Mesendoderm (in vitro differentiated cells): ENCODE measurements at regions not wholly inside any gene's neighbourhood (a gene's known extent, or its start where the extent isn't known, plus 50 kb on each side); places are given as distances from the start of the nearest gene placed in this dataset.

Experiments used
- DNase-seq: peaks from one replicate; pipeline ENCODE4 v3.0.0; 2013
- H2AK5ac ChIP-seq: 2 replicates; pipeline ENCODE4 v1.6.1; 2013; ENCODE audit warnings: low read length, inconsistent platforms
- H2BK120ac ChIP-seq: 2 replicates; pipeline ENCODE4 v1.6.1; 2013; ENCODE audit warnings: low read depth, mild to moderate bottlenecking, low read length, moderate library complexity, mixed read lengths
- H2BK15ac ChIP-seq: replicated peaks from 2 replicates; pipeline ENCODE4 v1.6.1; 2013; ENCODE audit warnings: low read depth, mild to moderate bottlenecking, moderate library complexity
- H2BK5ac ChIP-seq: 2 replicates; pipeline ENCODE4 v1.6.1; 2013; ENCODE audit warnings: low read length, inconsistent platforms
- H3K18ac ChIP-seq: 2 replicates; pipeline ENCODE4 v1.6.1; 2013; ENCODE audit warnings: mild to moderate bottlenecking, low read length, mixed read lengths
- H3K23ac ChIP-seq: one replicate; pipeline ENCODE4 v1.6.1; 2013; ENCODE audit warnings: low read length
- H3K27ac ChIP-seq: 2 replicates; pipeline ENCODE4 v1.5.1; 2013; ENCODE audit warnings: low read depth, mild to moderate bottlenecking, inconsistent platforms, low read length, moderate library complexity
- H3K27me3 ChIP-seq: 2 replicates; pipeline ENCODE4 v1.6.1; 2013; ENCODE audit warnings: low read length, control low read depth, mild to moderate bottlenecking, inconsistent platforms; ENCODE audit not compliant: insufficient read depth, poor library complexity
- H3K36me3 ChIP-seq: 2 replicates; pipeline ENCODE4 v1.6.1; 2013; ENCODE audit warnings: low read length, inconsistent platforms; ENCODE audit not compliant: control insufficient read depth, insufficient read depth
- H3K4ac ChIP-seq: one replicate; pipeline ENCODE4 v1.6.1; 2013; ENCODE audit warnings: low read depth, mild to moderate bottlenecking, low read length, moderate library complexity
- H3K4me1 ChIP-seq: 2 replicates; pipeline ENCODE4 v1.6.1; 2013; ENCODE audit warnings: low read depth, low read length, inconsistent platforms; ENCODE audit not compliant: control insufficient read depth
- H3K4me2 ChIP-seq: 2 replicates; pipeline ENCODE4 v1.6.1; 2013; ENCODE audit warnings: low read length
- H3K4me3 ChIP-seq: 2 replicates; pipeline ENCODE4 v1.5.1; 2013; ENCODE audit warnings: mild to moderate bottlenecking, low read length
- H3K56ac ChIP-seq: one replicate; pipeline ENCODE4 v1.6.1; 2013; ENCODE audit warnings: low read length
- H3K79me1 ChIP-seq: 2 replicates; pipeline ENCODE4 v1.6.1; 2013; ENCODE audit warnings: low read length, inconsistent platforms
- H3K79me2 ChIP-seq: 2 replicates; pipeline ENCODE4 v1.6.1; 2013; ENCODE audit warnings: mild to moderate bottlenecking, low read length; ENCODE audit not compliant: control insufficient read depth, insufficient read depth
- H3K9ac ChIP-seq: 2 replicates; pipeline ENCODE4 v1.6.1; 2013; ENCODE audit warnings: low read length, inconsistent platforms
- H4K5ac ChIP-seq: one replicate; pipeline ENCODE4 v1.6.1; 2013; ENCODE audit warnings: low read length
- H4K8ac ChIP-seq: one replicate; pipeline ENCODE4 v1.6.1; 2013; ENCODE audit warnings: low read depth, mild to moderate bottlenecking, control low read depth, low read length, moderate library complexity
- WGBS: extraction: QIAGEN DNeasy Blood & Tissue Kit; methylation state at CpG from one replicate; pipeline ENCODE4 v1.1.7; 2013; ENCODE audit warnings: low lambda C conversion rate, missing lambda C conversion rate; ENCODE audit not compliant: insufficient coverage; ENCODE audit errors: extremely low coverage; 5-methylcytosine and 5-hydroxymethylcytosine counted together

GRCh38 chr5:168039039-168039438 lies 252.4 kb upstream of the WWC1 start:
- H2AK5ac ChIP-seq: no peak overlapping the region
- WGBS: no CpG with 5 or more reads among the region's 13 CpGs
- H3K4me2 ChIP-seq: no peak overlapping the region
- H3K79me1 ChIP-seq: no peaks in the 10 kb centered on the region
- H3K18ac ChIP-seq: no peak overlapping the region
- no peak overlapping the region for H3K4me3 ChIP-seq
- H3K27ac ChIP-seq: no peak overlapping the region
- no peaks in the 10 kb centered on the region for H3K36me3 ChIP-seq
- H3K79me2 ChIP-seq: no peaks in the 10 kb centered on the region
- H2BK15ac ChIP-seq: no peak overlapping the region
- no peak overlapping the region for H3K4ac ChIP-seq
- no peak overlapping the region for H4K5ac ChIP-seq
- no peak overlapping the region for H3K23ac ChIP-seq
- no peak overlapping the region for H3K9ac ChIP-seq
- no peak overlapping the region for H4K8ac ChIP-seq
- no peak for DNase-seq
- H3K27me3 ChIP-seq: no peaks in the 10 kb centered on the region
- H3K4me1 ChIP-seq: no peaks in the 10 kb centered on the region
- H2BK120ac ChIP-seq: no peak overlapping the region
- no peak overlapping the region for H2BK5ac ChIP-seq
- H3K56ac ChIP-seq: no peak overlapping the region

- Histone ChIP-seq H2AK5ac (no peak overlapping the region), H4K5ac (no peak overlapping the region), H3K9ac (no peak overlapping the region), H3K27me3 (no peaks in the 10 kb centered on the region), H2BK5ac (no peak overlapping the region), H3K4me1 (no peaks in the 10 kb centered on the region), H3K79me1 (no peaks in the 10 kb centered on the region), H3K18ac (no peak overlapping the region), H3K4me3 (no peak overlapping the region), H3K36me3 (no peaks in the 10 kb centered on the region), H3K23ac (no peak overlapping the region), H2BK15ac (no peak overlapping the region), H2BK120ac (no peak overlapping the region), H3K56ac (no peak overlapping the region), H3K79me2 (no peaks in the 10 kb centered on the region), H3K27ac (no peak overlapping the region), H3K4ac (no peak overlapping the region), H4K8ac (no peak overlapping the region), H3K4me2 (no peak overlapping the region)
- no CpG with 5 or more reads among the region's 13 CpGs for WGBS
- no peak for DNase-seq
Observed at GRCh38 chr5:168039566-168040248, 251.7 kb upstream of the WWC1 start.

- no peak overlapping the region for H2BK15ac ChIP-seq
- no peak overlapping the region for H4K8ac ChIP-seq
- no peaks in the 10 kb centered on the region for H3K79me2 ChIP-seq
- H4K5ac ChIP-seq: no peak overlapping the region
- no peak overlapping the region for H3K4me2 ChIP-seq
- no peaks in the 10 kb centered on the region for H3K79me1 ChIP-seq
- H2BK120ac ChIP-seq: no peak overlapping the region
- no peak overlapping the region for H3K18ac ChIP-seq
- H3K4me3 ChIP-seq: no peak overlapping the region
- no CpG with 5 or more reads among the region's 2 CpGs for WGBS
- H3K36me3 ChIP-seq: no peaks in the 10 kb centered on the region
- no peak overlapping the region for H3K56ac ChIP-seq
- H3K4me1 ChIP-seq: no peaks in the 10 kb centered on the region
- no peak overlapping the region for H2AK5ac ChIP-seq
- H2BK5ac ChIP-seq: no peak overlapping the region
- H3K23ac ChIP-seq: no peak overlapping the region
- no peak overlapping the region for H3K4ac ChIP-seq
- DNase-seq: no peak
- H3K27me3 ChIP-seq: no peaks in the 10 kb centered on the region
- H3K9ac ChIP-seq: no peak overlapping the region
- H3K27ac ChIP-seq: no peak overlapping the region
Observed at GRCh38 chr5:168041583-168041982, 249.9 kb upstream of the WWC1 start.

- Histone ChIP-seq H3K4me3 (no peak overlapping the region), H3K79me1 (no peaks in the 10 kb centered on the region), H2BK15ac (no peak overlapping the region), H3K4me2 (no peak overlapping the region), H4K5ac (no peak overlapping the region), H3K18ac (no peak overlapping the region), H2BK5ac (no peak overlapping the region), H3K23ac (no peak overlapping the region), H3K79me2 (no peaks in the 10 kb centered on the region), H2BK120ac (no peak overlapping the region), H3K56ac (no peak overlapping the region), H3K36me3 (no peaks in the 10 kb centered on the region), H3K27ac (no peak overlapping the region), H3K27me3 (no peaks in the 10 kb centered on the region), H3K4ac (no peak overlapping the region), H2AK5ac (no peak overlapping the region), H3K9ac (no peak overlapping the region), H4K8ac (no peak overlapping the region), H3K4me1 (peaks cover 3% of the 10 kb centered on the region)
- no CpG with 5 or more reads among the region's 12 CpGs for WGBS
- no peak for DNase-seq
Observed at GRCh38 chr5:168042284-168043068, 249.0 kb upstream of the WWC1 start.

GRCh38 chr5:168046163-168046562 lies 245.3 kb upstream of the WWC1 start:
- no peak overlapping the region for H4K5ac ChIP-seq
- no peaks in the 10 kb centered on the region for H3K79me1 ChIP-seq
- H3K79me2 ChIP-seq: no peaks in the 10 kb centered on the region
- no peak overlapping the region for H3K4ac ChIP-seq
- no peak overlapping the region for H3K9ac ChIP-seq
- H3K4me1 ChIP-seq: peaks cover 10% of the 10 kb centered on the region
- no peak overlapping the region for H3K23ac ChIP-seq
- H2BK120ac ChIP-seq: no peak overlapping the region
- H3K36me3 ChIP-seq: no peaks in the 10 kb centered on the region
- no peak overlapping the region for H2AK5ac ChIP-seq
- no peak overlapping the region for H3K4me3 ChIP-seq
- no CpG with 5 or more reads among the region's 4 CpGs for WGBS
- H3K4me2 ChIP-seq: no peak overlapping the region
- no peak overlapping the region for H2BK15ac ChIP-seq
- H3K27me3 ChIP-seq: no peaks in the 10 kb centered on the region
- H3K18ac ChIP-seq: no peak overlapping the region
- H3K27ac ChIP-seq: no peak overlapping the region
- H3K56ac ChIP-seq: no peak overlapping the region
- DNase-seq: peak; percentile 18
- H2BK5ac ChIP-seq: no peak overlapping the region
- H4K8ac ChIP-seq: no peak overlapping the region
